ENCODE measurements at regions not wholly inside any gene's neighbourhood (a gene's known extent, or its start where the extent isn't known, plus 50 kb on each side); places are given as distances from the start of the nearest gene placed in this dataset.

DNA sequence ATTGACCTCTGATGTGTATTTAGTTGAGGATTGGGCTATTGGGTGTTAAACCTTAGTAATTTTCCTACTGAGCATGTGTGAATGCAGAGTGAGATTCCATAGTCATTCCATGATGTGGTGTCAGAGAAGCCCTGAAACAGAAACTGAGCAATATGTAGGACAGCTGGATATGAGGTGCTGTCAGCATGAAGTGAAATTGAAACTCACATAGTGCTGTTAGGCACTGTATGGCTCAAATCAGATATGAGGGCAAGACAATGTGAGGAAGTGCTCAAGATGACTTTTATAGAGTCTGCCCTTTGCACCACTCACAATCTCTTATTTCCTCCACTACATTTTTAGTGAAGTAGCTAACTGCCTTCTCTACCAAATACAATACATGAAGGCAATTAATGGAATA lies 188.3 kb downstream of the SH3BGRL start:
- TF ChIP-seq, protein P1, sequence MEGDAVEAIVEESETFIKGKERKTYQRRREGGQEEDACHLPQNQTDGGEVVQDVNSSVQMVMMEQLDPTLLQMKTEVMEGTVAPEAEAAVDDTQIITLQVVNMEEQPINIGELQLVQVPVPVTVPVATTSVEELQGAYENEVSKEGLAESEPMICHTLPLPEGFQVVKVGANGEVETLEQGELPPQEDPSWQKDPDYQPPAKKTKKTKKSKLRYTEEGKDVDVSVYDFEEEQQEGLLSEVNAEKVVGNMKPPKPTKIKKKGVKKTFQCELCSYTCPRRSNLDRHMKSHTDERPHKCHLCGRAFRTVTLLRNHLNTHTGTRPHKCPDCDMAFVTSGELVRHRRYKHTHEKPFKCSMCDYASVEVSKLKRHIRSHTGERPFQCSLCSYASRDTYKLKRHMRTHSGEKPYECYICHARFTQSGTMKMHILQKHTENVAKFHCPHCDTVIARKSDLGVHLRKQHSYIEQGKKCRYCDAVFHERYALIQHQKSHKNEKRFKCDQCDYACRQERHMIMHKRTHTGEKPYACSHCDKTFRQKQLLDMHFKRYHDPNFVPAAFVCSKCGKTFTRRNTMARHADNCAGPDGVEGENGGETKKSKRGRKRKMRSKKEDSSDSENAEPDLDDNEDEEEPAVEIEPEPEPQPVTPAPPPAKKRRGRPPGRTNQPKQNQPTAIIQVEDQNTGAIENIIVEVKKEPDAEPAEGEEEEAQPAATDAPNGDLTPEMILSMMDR (CRISPR knock-in tag; IDR thresholded peaks at IDR 0.05): no peak
- TF ChIP-seq SMARCC2 (IDR thresholded peaks at IDR 0.05) (no peak), RAD51 (IDR thresholded peaks at IDR 0.05; ENCODE audit: borderline replicate concordance) (no peak)
